ENCODE measurements at regions not wholly inside any gene's neighbourhood (a gene's known extent, or its start where the extent isn't known, plus 50 kb on each side); places are given as distances from the start of the nearest gene placed in this dataset.

- no peak for DNase-seq
These were observed 276.8 kb downstream of the TEX29 start for GRCh38 chr13:111597191-111597611.

DNA sequence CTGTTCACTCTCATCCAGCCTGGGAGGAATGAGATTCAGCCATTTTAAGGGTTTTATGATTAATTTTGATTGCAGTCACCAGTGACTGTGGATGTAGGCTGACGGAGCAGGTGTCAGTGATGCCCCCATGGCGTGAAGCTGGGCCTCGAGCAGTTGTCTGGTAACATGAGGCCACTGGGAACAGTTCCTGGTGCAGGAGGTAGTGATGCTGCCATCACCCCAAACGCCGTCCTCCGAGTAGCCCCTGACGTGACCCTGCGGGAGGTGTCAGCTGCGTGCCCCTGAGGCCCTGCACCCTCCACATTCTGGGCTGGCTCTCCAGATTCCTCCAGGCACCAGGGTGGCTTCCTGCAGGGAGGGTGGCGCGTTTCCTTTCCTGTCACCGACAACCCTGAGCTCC lies 277.2 kb downstream of the TEX29 start:
- no peak for DNase-seq

- no peak for DNase-seq
These were observed 278.3 kb downstream of the TEX29 start for GRCh38 chr13:111598747-111599146.

GRCh38 chr13:111599791-111600190 lies 279.3 kb downstream of the TEX29 start:
- DNase-seq, result no peak

DNA sequence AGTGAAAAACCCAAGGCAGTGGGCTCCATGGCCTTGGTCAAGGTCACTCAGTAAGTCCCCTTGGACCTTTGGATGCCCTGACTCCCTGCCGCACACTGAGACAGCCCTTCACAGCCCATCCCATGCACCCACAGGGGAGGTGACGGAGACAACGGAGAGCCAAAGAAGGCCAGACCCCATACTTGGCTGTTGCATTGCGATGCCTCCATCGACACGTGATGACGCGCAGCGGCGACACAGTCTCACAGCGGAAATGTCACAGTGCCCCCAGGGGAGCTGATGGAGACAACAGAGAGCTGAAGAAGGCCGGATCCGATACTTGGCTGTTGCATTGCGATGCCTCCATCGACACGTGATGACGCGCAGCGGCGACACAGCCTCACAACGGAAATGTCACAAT lies 282.4 kb downstream of the TEX29 start:
- DNase-seq, result no peak

- DNase-seq, result no peak
These were observed 283.7 kb downstream of the TEX29 start for GRCh38 chr13:111604097-111604496.

- no peak for DNase-seq
These were observed 288.1 kb downstream of the TEX29 start for GRCh38 chr13:111608556-111608955.

DNA sequence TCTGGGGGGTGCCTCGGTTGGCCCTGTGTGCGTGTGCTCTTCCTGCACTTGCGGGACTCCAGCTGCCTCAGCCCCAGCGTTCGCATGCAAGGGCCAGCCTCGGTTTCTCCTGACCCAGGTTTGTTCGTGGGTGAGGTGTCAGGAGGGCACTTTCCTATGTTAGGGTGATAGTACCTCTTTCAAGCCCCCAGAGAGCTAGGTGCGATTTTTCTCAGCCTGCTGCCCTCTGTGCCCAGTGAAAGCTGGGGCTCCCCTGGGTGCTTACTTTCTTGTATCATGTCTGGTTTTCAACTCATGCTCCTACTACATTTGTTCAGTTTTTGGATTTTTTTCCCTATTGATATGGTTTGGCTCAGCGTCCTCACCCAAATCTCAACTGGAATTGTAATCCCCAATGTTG lies 289.2 kb downstream of the TEX29 start:
- no peak for DNase-seq

- DNase-seq, result no peak
These were observed 289.6 kb downstream of the TEX29 start for GRCh38 chr13:111610081-111610480.

DNA sequence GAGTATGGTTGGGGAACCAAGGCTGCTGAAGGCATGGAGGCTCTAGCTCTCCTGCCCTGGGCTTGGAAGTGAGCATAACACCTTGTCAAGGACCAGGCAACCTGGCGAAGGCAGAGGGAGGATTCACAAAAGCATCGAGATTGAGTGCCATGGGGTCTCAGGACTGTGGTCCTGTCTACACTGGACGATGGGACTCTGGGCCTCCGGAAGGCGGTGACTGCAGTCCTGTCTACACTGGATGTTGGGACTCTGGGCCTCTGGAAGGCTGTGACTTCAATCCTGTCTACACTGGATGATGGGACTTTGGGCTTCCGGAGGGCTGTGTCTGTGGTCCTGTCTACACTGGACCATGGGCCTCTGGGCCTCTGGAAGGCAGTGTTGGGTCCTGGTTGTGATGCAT lies 290.4 kb downstream of the TEX29 start:
- DNase-seq, result no peak

DNA sequence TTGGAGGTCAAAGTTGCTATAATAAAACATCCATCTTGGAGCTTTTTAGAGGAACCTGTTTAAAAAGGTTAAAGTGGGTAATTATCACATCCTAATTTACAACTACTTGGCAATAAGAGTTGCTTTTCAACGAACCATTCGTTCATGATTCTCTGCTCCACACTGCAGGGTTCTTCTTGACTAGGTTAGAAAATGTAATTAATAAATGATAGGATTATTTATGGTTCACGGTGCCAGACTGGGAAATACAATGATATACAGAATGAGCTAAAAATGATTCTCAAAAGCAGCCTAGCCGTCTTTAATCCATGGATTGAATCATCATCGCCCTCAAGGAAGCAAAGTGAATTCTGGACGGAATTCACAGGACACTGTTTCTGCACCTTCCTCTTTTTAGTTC lies 291.2 kb downstream of the TEX29 start:
- no peak for DNase-seq

GRCh38 chr13:111612886-111613285 lies 292.4 kb downstream of the TEX29 start:
- no peak for DNase-seq

- DNase-seq, result no peak
These were observed 293.6 kb downstream of the TEX29 start for GRCh38 chr13:111614009-111614408.

DNA sequence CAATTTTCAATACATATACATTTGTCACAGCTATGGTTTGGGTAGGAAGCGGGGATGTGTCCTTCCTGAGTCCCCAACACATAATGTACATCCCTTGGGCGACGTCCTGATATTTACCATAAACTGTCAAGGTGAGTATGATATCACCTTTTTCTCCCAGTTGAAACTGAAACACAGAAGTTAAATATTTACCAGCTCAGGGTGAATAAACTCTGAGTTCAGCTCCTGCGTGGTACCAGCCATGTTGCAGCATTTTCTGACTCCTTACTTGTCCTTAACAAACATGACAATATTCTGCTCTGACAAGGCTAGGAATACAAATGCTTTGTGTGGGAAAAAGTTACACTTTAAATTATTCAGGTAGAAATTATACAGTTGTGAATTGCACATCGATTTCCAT lies 294.2 kb downstream of the TEX29 start:
- no peak for DNase-seq

DNA sequence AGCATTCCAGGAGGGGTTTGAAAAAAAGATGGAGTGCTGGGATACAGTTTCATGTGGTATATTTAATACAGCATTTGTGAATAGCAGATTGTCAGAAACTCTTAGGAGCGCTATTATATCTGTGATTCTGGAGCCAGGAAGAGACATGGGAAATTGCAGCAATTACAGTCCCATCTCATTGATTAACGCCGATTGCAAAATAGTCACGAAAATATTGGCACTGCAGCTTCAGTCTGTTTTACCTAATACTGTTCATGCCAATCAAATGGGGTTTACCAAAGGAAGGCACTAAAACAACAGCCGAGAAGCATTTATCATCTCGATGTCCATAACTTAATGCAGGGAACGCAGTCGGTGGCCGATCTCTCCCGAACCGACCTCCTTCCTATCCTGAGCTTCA lies 295.8 kb downstream of the TEX29 start:
- DNase-seq, result no peak

DNA sequence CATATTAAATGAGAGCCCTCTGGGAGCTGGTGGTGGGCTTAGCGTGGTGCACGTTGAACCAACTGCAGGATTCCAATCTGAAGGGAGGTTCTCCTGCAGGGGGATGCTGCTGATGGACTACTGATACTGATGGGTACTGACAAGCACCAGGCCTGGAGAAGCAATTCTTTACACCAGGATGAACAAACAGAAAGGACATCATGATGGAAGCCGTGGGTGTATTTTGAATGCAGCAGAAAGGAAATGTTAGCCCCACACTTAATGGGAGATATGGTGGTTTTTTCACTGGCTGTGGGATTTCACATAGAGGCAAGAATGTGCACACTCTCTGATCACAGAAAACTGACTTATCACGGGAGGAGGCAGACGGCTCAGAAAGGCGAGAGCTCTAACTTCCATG lies 299.7 kb downstream of the TEX29 start:
- no peak for DNase-seq

- no peak for DNase-seq
These were observed 300.1 kb downstream of the TEX29 start for GRCh38 chr13:111620586-111620985.

DNA sequence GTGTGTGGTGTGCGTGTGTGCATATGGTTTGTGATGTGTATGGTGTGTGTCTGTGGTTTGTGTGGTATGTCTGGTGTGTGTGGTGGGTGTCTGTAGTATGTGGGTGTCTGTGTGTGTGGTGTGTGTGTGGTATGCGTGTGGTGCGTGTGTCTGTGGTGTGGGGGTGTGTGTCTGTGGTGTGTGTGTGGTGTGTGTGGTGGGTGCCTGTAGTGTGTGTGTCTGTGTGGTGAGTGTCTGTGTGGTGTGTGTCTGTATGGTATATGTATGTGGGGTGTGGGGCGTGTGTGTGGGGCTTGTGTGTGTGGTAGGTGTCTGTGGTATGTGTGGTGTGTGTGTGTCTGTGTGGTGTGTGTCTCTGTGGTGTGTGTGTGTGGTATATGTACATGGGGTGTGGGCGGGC lies 300.7 kb downstream of the TEX29 start:
- DNase-seq, result no peak

DNA sequence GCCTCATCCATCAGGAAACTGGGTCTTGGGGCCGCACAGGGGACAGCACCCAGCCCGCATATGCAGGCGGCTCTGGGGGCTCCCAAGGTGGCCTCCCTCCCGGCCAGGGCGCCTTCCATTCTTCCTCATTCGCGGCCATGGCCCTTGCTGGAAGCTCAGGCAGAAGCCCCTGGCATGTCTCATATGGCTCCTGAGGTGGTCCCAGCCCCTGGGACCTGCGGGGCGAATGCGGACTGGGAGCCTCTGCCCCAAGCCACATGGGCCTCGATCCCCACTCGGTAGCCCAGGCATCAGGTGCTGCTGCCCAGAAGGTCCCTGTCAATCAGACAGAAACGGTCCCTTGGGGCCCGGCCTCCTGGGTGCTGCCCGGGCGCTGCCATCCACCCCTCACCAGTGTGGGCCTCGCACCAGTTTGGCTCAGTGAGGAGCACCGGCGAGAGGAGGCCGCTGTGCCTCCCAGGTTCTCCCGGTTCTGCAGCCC lies 301.6 kb downstream of the TEX29 start:
- DNase-seq, result no peak

- DNase-seq, result no peak
These were observed 302.8 kb downstream of the TEX29 start for GRCh38 chr13:111623208-111623607.

- no peak for DNase-seq
These were observed 303.5 kb downstream of the TEX29 start for GRCh38 chr13:111623743-111624505.

DNA sequence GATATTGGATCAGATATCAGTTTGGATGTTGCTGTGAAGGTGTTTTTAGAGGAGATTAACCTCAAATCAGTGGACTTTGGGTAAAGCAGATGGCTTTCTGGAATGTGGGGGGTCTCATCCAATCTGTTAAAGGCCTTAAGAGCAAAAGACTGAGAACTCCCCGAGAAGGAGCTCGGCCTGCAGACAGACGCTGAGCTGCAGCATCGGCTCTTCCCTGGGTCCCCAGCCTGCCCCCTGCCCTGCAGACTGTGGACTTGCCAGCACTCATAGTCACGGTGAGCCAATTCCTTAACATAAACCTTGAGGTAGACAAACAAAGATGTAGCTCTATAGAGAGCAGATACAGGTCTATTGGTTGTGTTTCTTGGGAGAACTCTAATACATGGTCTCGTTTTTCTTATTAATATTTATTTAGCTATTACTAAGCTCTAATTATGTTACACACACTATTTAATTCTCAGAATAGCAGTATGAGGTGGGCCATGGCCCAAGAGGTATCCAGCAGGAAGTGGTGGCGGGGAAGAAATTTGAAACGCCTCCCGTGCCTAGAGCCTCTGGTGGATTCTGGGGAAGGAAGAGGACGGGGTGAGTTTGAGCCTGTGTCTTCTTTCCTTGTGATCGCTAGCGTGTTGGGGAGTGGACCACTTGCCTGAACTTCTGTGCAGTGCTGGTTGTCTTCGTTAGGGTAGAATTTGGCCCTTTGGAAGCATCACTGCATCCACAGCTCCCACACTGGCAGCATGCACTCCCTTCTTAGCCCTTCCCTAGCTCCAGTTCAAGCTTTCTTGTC lies 305.3 kb downstream of the TEX29 start:
- DNase-seq, result no peak

- no peak for DNase-seq
These were observed 306.2 kb downstream of the TEX29 start for GRCh38 chr13:111626371-111627305.

All from AML-193 (cell line).